OCI-LY1 (cell line): ENCODE measurements at regions not wholly inside any gene's neighbourhood (a gene's known extent, or its start where the extent isn't known, plus 50 kb on each side); places are given as distances from the start of the nearest gene placed in this dataset.

Source experiments
- H2AFZ ChIP-seq: fragments of 200-600 bp; sonication (generic), shearing (Covaris generic); 2 replicates; pipeline ENCODE4 v1.6.0; 2014; ENCODE audit warnings: antibody characterized with exemption, mild to moderate bottlenecking, low read length
- H3F3A ChIP-seq: fragments of 200-600 bp; sonication (generic), shearing (Covaris generic); 2 replicates; pipeline ENCODE4 v1.6.0; 2014; ENCODE audit warnings: mild to moderate bottlenecking, antibody characterized with exemption, low read length, moderate library complexity; ENCODE audit not compliant: insufficient read depth
- H3K27ac ChIP-seq: fragments of 200-600 bp; sonication (generic); 2 replicates; pipeline ENCODE4 v1.5.1; 2014; ENCODE audit warnings: low read length, mixed run types, mild to moderate bottlenecking, low read depth; ENCODE audit not compliant: poor library complexity, severe bottlenecking
- H3K27me3 ChIP-seq: fragments of 200-600 bp; sonication (generic); 2 replicates; pipeline ENCODE4 v1.6.0; 2014; ENCODE audit warnings: antibody characterized with exemption, mild to moderate bottlenecking, low read length, moderate library complexity; ENCODE audit not compliant: insufficient read depth
- H3K36me3 ChIP-seq: fragments of 200-600 bp; sonication (generic); 2 replicates; pipeline ENCODE4 v1.6.1; 2014; ENCODE audit warnings: mild to moderate bottlenecking, antibody characterized with exemption, low read length, moderate library complexity, mixed read lengths; ENCODE audit not compliant: insufficient read depth
- H3K4me1 ChIP-seq: fragments of 200-600 bp; sonication (generic); 2 replicates; pipeline ENCODE4 v1.5.1; 2014; ENCODE audit warnings: mild to moderate bottlenecking, low read length, moderate library complexity; ENCODE audit not compliant: insufficient read depth, severe bottlenecking
- H3K4me2 ChIP-seq: fragments of 200-600 bp; sonication (generic), shearing (Covaris generic); 2 replicates; pipeline ENCODE4 v1.6.1; 2014; ENCODE audit warnings: low read length
- H3K4me3 ChIP-seq: fragments of 200-600 bp; sonication (generic); 2 replicates; pipeline ENCODE4 v1.5.1; 2014; ENCODE audit warnings: low read length, low read depth, mild to moderate bottlenecking, mixed read lengths; ENCODE audit not compliant: poor library complexity, severe bottlenecking
- H3K79me2 ChIP-seq: fragments of 200-600 bp; shearing (Covaris generic); 2 replicates; pipeline ENCODE4 v1.6.1; 2016; ENCODE audit warnings: mixed run types, low read length, mixed read lengths; ENCODE audit not compliant: insufficient read depth
- H3K9ac ChIP-seq: fragments of 200-600 bp; sonication (generic), shearing (Covaris generic); 2 replicates; pipeline ENCODE4 v1.6.1; 2014; ENCODE audit warnings: mild to moderate bottlenecking, low read length, mixed read lengths
- H3K9me2 ChIP-seq: fragments of 200-600 bp; sonication (generic), shearing (Covaris generic); 2 replicates; pipeline ENCODE4 v1.6.1; 2014; ENCODE audit warnings: low read depth, mild to moderate bottlenecking, low read length, mixed read lengths
- H3K9me3 ChIP-seq: fragments of 200-600 bp; shearing (Covaris generic); 2 replicates; pipeline ENCODE4 v1.6.1; 2014; ENCODE audit warnings: low read length, mixed read lengths
- H4K20me1 ChIP-seq: fragments of 200-600 bp; sonication (generic), shearing (Covaris generic); 2 replicates; pipeline ENCODE4 v1.6.0; 2016; ENCODE audit warnings: mild to moderate bottlenecking, low read length; ENCODE audit not compliant: insufficient read depth
- CTCF ChIP-seq: fragments of 200-600 bp; sonication (generic), shearing (Covaris generic); IDR thresholded peaks from 2 replicates; pipeline ENCODE4 v1.5.1; 2017; ENCODE audit warnings: mild to moderate bottlenecking, antibody characterized with exemption, low read length, moderate library complexity, mixed read lengths
- EZH2 ChIP-seq: fragments of 200-600 bp; sonication (generic), shearing (Covaris generic); IDR thresholded peaks from 2 replicates; pipeline ENCODE4 v1.8.0; 2017; ENCODE audit warnings: borderline replicate concordance, mixed run types, mild to moderate bottlenecking, antibody characterized with exemption, low read length, moderate library complexity, mixed read lengths

GRCh38 chr4:27917381-27917780 is 1056.7 kb downstream of the STIM2 start:
- TF ChIP-seq EZH2, result no peak
- no peak for TF ChIP-seq CTCF
- H3K9me2 ChIP-seq, result no peaks in the 10 kb centered on the region
- H3K4me1 ChIP-seq, result no peaks in the 10 kb centered on the region
- H3K9me3 ChIP-seq, result no peaks in the 10 kb centered on the region
- no peak overlapping the region for H3K9ac ChIP-seq
- no peaks in the 10 kb centered on the region for H3K27me3 ChIP-seq
- H3K4me3 ChIP-seq, result no peak overlapping the region
- no peaks in the 10 kb centered on the region for H4K20me1 ChIP-seq
- no peak overlapping the region for H3K4me2 ChIP-seq
- H3K27ac ChIP-seq, result no peak overlapping the region
- no peaks in the 10 kb centered on the region for H3F3A ChIP-seq
- no peak overlapping the region for H2AFZ ChIP-seq
- no peaks in the 10 kb centered on the region for H3K36me3 ChIP-seq
- no peaks in the 10 kb centered on the region for H3K79me2 ChIP-seq

- no peaks in the 10 kb centered on the region for H3K27me3 ChIP-seq
- no peak overlapping the region for H2AFZ ChIP-seq
- H4K20me1 ChIP-seq, result no peaks in the 10 kb centered on the region
- no peaks in the 10 kb centered on the region for H3K9me3 ChIP-seq
- no peaks in the 10 kb centered on the region for H3K79me2 ChIP-seq
- no peaks in the 10 kb centered on the region for H3K9me2 ChIP-seq
- H3K4me3 ChIP-seq, result no peak overlapping the region
- H3K4me1 ChIP-seq, result no peaks in the 10 kb centered on the region
- H3K36me3 ChIP-seq, result no peaks in the 10 kb centered on the region
- no peak overlapping the region for H3K9ac ChIP-seq
- H3K4me2 ChIP-seq, result no peak overlapping the region
- no peak overlapping the region for H3K27ac ChIP-seq
- TF ChIP-seq CTCF, result no peak
- TF ChIP-seq EZH2, result no peak
- no peaks in the 10 kb centered on the region for H3F3A ChIP-seq
Observed at GRCh38 chr4:27921231-27921630, 1060.6 kb downstream of the STIM2 start.

GRCh38 chr4:27928761-27929540 is 1068.3 kb downstream of the STIM2 start:
- H3K27ac ChIP-seq, result no peak overlapping the region
- no peaks in the 10 kb centered on the region for H3K9me2 ChIP-seq
- H3K79me2 ChIP-seq, result no peaks in the 10 kb centered on the region
- H3K4me3 ChIP-seq, result no peak overlapping the region
- H3K9me3 ChIP-seq, result no peaks in the 10 kb centered on the region
- no peak overlapping the region for H3K4me2 ChIP-seq
- no peak overlapping the region for H3K9ac ChIP-seq
- TF ChIP-seq CTCF (no peak), EZH2 (no peak)
- H2AFZ ChIP-seq, result no peak overlapping the region
- H3K36me3 ChIP-seq, result no peaks in the 10 kb centered on the region
- H4K20me1 ChIP-seq, result no peaks in the 10 kb centered on the region
- H3K27me3 ChIP-seq, result no peaks in the 10 kb centered on the region
- no peaks in the 10 kb centered on the region for H3K4me1 ChIP-seq
- no peaks in the 10 kb centered on the region for H3F3A ChIP-seq
